A549 (cell line): ENCODE measurements at regions not wholly inside any gene's neighbourhood (a gene's known extent, or its start where the extent isn't known, plus 50 kb on each side); places are given as distances from the start of the nearest gene placed in this dataset.

Experiments used
- BHLHE40 ChIP-seq: IDR thresholded peaks from 2 replicates; pipeline ENCODE4 v1.6.1; 2012; ENCODE audit warnings: low read depth, low read length, inconsistent platforms
- CEBPB ChIP-seq, 2 experiments: fragments of >200 bp in 1 of 2; sonication (Bioruptor Twin) in 1 of 2; formaldehyde crosslinking in 1 of 2; IDR thresholded peaks; 2 replicates each; pipeline ENCODE4 v1.6.1; 2012 to 2016
- EP300 ChIP-seq, 2 experiments: fragments of >200 bp; sonication (Bioruptor Twin); formaldehyde crosslinking; IDR thresholded peaks; 2 replicates in 1 of 2; 3 replicates in 1 of 2; pipeline ENCODE4 v1.6.1; 2016 to 2017
- JUNB ChIP-seq: fragments of >200 bp; sonication (Bioruptor Twin); formaldehyde crosslinking; IDR thresholded peaks from 2 replicates; pipeline ENCODE4 v1.6.1; 2016
- MAFK ChIP-seq: fragments of 450-650 bp; IDR thresholded peaks from 2 replicates; pipeline ENCODE4 v1.6.1; 2014; ENCODE audit not compliant: partially characterized antibody
- MAZ ChIP-seq: fragments of 150-350 bp; IDR thresholded peaks from 2 replicates; pipeline ENCODE4 v1.6.1; 2014; ENCODE audit warnings: antibody characterized with exemption, low read depth, low read length, borderline replicate concordance
- NR3C1 ChIP-seq: fragments of >200 bp; sonication (Bioruptor Twin); formaldehyde crosslinking; IDR thresholded peaks from 3 replicates; pipeline ENCODE4 v1.6.1; 2017
- PHF8 ChIP-seq: fragments of 200-600 bp; sonication (generic); IDR thresholded peaks from 2 replicates; pipeline ENCODE4 v1.6.1; 2016; ENCODE audit warnings: low read depth, mild to moderate bottlenecking, antibody characterized with exemption, moderate library complexity, borderline replicate concordance
- POLR2A ChIP-seq: IDR thresholded peaks from 2 replicates; pipeline ENCODE4 v1.6.1; 2012; ENCODE audit warnings: mild to moderate bottlenecking, low read length
- RCOR1 ChIP-seq: fragments of 150-350 bp; IDR thresholded peaks from 2 replicates; pipeline ENCODE4 v1.6.1; 2014; ENCODE audit warnings: antibody characterized with exemption, low read length, low read depth
- SMC3 ChIP-seq: fragments of >200 bp; sonication (Bioruptor Twin); formaldehyde crosslinking; IDR thresholded peaks from 3 replicates; pipeline ENCODE4 v1.6.1; 2018; ENCODE audit warnings: inconsistent platforms
- ZNF302 ChIP-seq: fragments of 250-450 bp; sonication (Bioruptor Pico); IDR thresholded peaks from 2 replicates; pipeline ENCODE4 v1.9.0; 2021; ENCODE audit warnings: inconsistent platforms, mild to moderate bottlenecking, moderate library complexity
- TF ChIP-seq, protein P1 (sequence below): fragments of >200 bp; sonication (Bioruptor Twin); formaldehyde crosslinking; IDR thresholded peaks from 3 replicates; pipeline ENCODE4 v1.5.1; 2016
- TF ChIP-seq, protein P2 (sequence below): IDR thresholded peaks from 2 replicates; pipeline ENCODE4 v1.6.1; 2012

DNA sequence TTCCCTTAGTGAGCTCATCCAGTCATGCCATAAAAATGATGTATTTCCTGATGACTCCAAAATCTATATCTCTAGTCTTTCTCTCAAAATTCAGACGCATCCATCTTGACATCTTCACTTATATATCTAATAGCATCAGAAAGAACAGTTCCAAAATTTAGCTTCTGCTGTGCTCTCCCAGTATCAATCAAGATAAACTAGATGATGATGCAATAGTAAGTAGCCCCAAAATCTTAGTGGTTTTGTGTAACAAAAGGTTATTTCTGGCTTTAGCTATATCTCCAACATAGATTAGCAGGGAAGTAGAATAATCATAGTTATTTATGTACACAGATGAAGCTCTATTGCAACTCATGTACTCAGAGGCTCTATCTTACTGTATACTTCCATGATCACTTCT is 382.5 kb upstream of the ADGRL3 start:
- no peak for TF ChIP-seq MAZ
- no peak for TF ChIP-seq NR3C1
- TF ChIP-seq EP300 (IDR thresholded peaks at IDR 0.05) = no peak
- TF ChIP-seq, protein P1, sequence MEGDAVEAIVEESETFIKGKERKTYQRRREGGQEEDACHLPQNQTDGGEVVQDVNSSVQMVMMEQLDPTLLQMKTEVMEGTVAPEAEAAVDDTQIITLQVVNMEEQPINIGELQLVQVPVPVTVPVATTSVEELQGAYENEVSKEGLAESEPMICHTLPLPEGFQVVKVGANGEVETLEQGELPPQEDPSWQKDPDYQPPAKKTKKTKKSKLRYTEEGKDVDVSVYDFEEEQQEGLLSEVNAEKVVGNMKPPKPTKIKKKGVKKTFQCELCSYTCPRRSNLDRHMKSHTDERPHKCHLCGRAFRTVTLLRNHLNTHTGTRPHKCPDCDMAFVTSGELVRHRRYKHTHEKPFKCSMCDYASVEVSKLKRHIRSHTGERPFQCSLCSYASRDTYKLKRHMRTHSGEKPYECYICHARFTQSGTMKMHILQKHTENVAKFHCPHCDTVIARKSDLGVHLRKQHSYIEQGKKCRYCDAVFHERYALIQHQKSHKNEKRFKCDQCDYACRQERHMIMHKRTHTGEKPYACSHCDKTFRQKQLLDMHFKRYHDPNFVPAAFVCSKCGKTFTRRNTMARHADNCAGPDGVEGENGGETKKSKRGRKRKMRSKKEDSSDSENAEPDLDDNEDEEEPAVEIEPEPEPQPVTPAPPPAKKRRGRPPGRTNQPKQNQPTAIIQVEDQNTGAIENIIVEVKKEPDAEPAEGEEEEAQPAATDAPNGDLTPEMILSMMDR = no peak
- no peak for TF ChIP-seq POLR2A
- TF ChIP-seq JUNB = no peak
- no peak for TF ChIP-seq CEBPB (IDR thresholded peaks at IDR 0.05)
- TF ChIP-seq RCOR1 = no peak
- TF ChIP-seq SMC3 = no peak
- TF ChIP-seq MAFK = no peak
- no peak for TF ChIP-seq BHLHE40
- no peak for TF ChIP-seq ZNF302 (CRISPR knock-in tag)
- no peak for TF ChIP-seq PHF8
- TF ChIP-seq, protein P2, sequence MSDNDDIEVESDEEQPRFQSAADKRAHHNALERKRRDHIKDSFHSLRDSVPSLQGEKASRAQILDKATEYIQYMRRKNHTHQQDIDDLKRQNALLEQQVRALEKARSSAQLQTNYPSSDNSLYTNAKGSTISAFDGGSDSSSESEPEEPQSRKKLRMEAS = no peak
